ENCODE measurements at regions not wholly inside any gene's neighbourhood (a gene's known extent, or its start where the extent isn't known, plus 50 kb on each side); places are given as distances from the start of the nearest gene placed in this dataset.

DNA sequence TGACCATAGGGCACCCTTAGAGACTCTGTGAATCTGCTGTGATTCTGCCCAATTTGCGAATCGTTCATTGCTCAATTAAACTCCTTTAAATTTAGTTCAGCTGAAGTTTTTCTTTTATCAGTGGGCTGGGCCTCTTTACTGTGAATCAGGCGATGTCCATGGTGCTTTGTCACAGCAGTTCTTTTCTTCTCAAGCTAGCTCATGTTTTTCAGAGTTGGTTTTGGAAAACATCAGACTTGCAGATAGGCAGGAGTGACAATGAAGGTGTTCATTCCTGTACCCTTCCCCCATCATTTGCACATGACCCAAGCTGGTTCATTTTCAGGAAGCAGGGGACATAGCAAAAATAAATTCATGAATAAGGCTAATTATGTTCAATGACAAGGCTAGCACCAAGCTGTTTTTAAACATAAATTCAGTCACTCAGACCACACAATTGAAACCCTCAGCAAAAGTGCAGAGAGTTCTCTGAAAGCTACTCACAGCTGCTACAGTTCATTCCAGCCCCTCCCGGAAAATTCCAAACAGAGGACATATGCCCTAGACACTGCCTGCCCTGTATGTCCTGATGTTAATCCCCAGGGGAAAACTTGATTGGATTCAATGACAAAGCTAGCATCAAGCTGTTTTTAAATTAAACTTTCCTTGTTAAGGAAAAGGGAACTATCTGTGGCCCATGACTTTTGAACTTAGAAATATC lies 383.3 kb downstream of the C12orf75 start:
- Histone ChIP-seq H3K9ac (no peak overlapping the region), H2AFZ (no peak overlapping the region), H3K36me3 (ENCODE audit: control insufficient read depth, insufficient read depth, low read length) (no peaks in the 10 kb centered on the region), H3K27ac (no peak overlapping the region), H3K4me3 (ENCODE audit: low read depth, low read length) (no peak overlapping the region), H3K27me3 (ENCODE audit: control insufficient read depth, insufficient read depth, low read length) (no peaks in the 10 kb centered on the region), H3K9me3 (ENCODE audit: control insufficient read depth, low read length) (no peaks in the 10 kb centered on the region), H3K79me2 (no peaks in the 10 kb centered on the region), H3K4me1 (peaks cover 4% of the 10 kb centered on the region), H3K4me2 (ENCODE audit: low read length) (no peak overlapping the region)
- TF ChIP-seq, protein P1, sequence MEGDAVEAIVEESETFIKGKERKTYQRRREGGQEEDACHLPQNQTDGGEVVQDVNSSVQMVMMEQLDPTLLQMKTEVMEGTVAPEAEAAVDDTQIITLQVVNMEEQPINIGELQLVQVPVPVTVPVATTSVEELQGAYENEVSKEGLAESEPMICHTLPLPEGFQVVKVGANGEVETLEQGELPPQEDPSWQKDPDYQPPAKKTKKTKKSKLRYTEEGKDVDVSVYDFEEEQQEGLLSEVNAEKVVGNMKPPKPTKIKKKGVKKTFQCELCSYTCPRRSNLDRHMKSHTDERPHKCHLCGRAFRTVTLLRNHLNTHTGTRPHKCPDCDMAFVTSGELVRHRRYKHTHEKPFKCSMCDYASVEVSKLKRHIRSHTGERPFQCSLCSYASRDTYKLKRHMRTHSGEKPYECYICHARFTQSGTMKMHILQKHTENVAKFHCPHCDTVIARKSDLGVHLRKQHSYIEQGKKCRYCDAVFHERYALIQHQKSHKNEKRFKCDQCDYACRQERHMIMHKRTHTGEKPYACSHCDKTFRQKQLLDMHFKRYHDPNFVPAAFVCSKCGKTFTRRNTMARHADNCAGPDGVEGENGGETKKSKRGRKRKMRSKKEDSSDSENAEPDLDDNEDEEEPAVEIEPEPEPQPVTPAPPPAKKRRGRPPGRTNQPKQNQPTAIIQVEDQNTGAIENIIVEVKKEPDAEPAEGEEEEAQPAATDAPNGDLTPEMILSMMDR (IDR thresholded peaks at IDR 0.05) = no peak

DNA sequence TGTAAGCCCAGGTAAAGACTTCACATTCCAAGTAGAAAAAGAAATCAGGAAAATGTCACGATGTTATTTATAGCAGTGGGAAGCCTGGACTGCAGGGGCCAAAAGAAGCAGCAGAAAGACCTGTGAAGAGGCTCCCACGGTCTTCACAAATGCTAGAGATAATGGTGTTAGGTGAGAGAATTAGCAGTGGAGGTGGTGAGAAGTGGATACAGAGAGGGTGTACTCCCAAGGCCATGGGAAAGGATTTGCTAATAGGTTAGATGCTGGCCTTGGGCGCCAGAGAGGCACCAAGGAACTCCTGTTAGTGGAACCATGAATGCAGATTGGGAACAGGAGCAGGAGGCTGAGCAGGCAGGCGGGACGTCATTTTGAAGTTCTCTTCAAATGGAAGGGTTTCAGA lies 386.1 kb downstream of the C12orf75 start:
- Histone ChIP-seq H3K4me2 (ENCODE audit: low read length) (no peak overlapping the region), H3K79me2 (no peaks in the 10 kb centered on the region), H2AFZ (no peak overlapping the region), H3K9me3 (ENCODE audit: control insufficient read depth, low read length) (no peaks in the 10 kb centered on the region), H3K27me3 (ENCODE audit: control insufficient read depth, insufficient read depth, low read length) (no peaks in the 10 kb centered on the region), H3K36me3 (ENCODE audit: control insufficient read depth, insufficient read depth, low read length) (no peaks in the 10 kb centered on the region), H3K9ac (no peak overlapping the region), H3K27ac (no peak overlapping the region), H3K4me1 (no peaks in the 10 kb centered on the region), H3K4me3 (ENCODE audit: low read depth, low read length) (no peak overlapping the region)
- TF ChIP-seq, protein P1 (IDR thresholded peaks at IDR 0.05) = no peak

DNA sequence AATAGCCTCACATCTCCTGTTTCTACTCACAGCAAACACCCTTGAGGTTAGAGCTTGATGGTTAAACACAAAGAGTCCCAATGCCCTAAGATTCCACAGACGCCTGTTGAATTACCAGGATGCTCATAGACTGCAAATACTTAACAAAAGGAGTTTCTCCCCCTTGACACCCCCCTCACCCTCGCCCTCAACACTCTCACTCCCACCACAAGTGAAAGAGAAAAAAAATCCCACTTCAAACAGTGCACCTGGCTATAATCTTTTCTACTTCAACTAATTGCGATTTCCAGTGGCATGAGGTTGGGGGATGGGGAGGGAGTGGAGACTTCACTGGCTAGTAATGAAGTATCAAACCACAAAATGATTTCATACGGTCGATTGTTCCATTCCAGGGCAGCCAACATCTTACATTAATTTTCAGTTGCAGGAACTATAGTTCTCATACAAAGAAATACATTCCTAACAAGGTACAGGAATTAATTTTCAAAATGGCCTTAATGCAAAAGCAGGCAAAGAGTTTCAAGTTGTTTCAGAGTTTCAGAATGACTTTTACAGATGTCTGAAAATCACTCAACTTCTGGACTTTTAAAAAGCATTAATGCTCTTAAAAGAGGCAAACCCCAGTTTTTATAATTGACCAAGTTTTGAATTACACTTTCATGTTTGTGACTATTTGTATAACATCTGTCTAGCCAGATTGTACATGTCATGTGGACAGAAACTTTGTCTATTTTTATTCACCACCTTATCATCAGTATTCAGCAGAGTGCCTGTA lies 390.7 kb downstream of the C12orf75 start:
- H3K4me2 ChIP-seq (ENCODE audit: low read length) = no peak overlapping the region
- no peak overlapping the region for H3K27ac ChIP-seq
- TF ChIP-seq, protein P1 (IDR thresholded peaks at IDR 0.05) = no peak
- no peaks in the 10 kb centered on the region for H3K79me2 ChIP-seq
- no peak overlapping the region for H3K4me3 ChIP-seq (ENCODE audit: low read depth, low read length)
- no peaks in the 10 kb centered on the region for H3K27me3 ChIP-seq (ENCODE audit: control insufficient read depth, insufficient read depth, low read length)
- H3K4me1 ChIP-seq = no peaks in the 10 kb centered on the region
- no peak overlapping the region for H3K9ac ChIP-seq
- H2AFZ ChIP-seq = no peak overlapping the region
- no peaks in the 10 kb centered on the region for H3K9me3 ChIP-seq (ENCODE audit: control insufficient read depth, low read length)
- no peaks in the 10 kb centered on the region for H3K36me3 ChIP-seq (ENCODE audit: control insufficient read depth, insufficient read depth, low read length)

DNA sequence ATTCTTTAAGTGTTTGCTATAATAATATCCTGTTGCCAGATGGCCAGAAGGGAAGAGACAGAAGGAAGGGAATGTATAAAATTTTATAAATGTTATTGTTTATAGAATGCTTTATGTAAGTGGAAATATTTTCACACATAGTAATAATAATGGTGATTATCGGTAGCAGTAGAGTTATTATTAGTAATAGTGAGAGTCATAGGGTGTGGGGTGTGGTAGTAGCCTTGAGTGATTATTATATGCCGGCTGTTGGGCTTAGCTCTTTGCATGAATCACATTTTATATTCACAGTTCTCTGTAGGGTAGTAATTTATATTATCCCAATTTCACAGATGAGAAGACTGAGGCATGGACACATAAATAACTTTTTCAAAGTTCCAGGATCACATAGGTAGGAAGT lies 391.4 kb downstream of the C12orf75 start:
- H2AFZ ChIP-seq = no peak overlapping the region
- H3K27ac ChIP-seq = no peak overlapping the region
- H3K9me3 ChIP-seq (ENCODE audit: control insufficient read depth, low read length) = no peaks in the 10 kb centered on the region
- H3K4me2 ChIP-seq (ENCODE audit: low read length) = no peak overlapping the region
- no peak overlapping the region for H3K9ac ChIP-seq
- H3K36me3 ChIP-seq (ENCODE audit: control insufficient read depth, insufficient read depth, low read length) = no peaks in the 10 kb centered on the region
- H3K4me3 ChIP-seq (ENCODE audit: low read depth, low read length) = no peak overlapping the region
- no peaks in the 10 kb centered on the region for H3K4me1 ChIP-seq
- no peaks in the 10 kb centered on the region for H3K27me3 ChIP-seq (ENCODE audit: control insufficient read depth, insufficient read depth, low read length)
- no peaks in the 10 kb centered on the region for H3K79me2 ChIP-seq
- TF ChIP-seq, protein P1 (IDR thresholded peaks at IDR 0.05) = no peak
